ENCODE measurements at regions not wholly inside any gene's neighbourhood (a gene's known extent, or its start where the extent isn't known, plus 50 kb on each side); places are given as distances from the start of the nearest gene placed in this dataset.

- intact Hi-C loops (cut with DNase I; ENCODE audit: low total_unique reads): no loop called here
- TF ChIP-seq EP300 (IDR thresholded peaks at IDR 0.05; ENCODE audit: low read depth) (no peak), POLR2A (IDR thresholded peaks at IDR 0.05) (no peak), CTCF (IDR thresholded peaks at IDR 0.05) (no peak), POLR2AphosphoS5 (IDR thresholded peaks at IDR 0.05) (no peak)
Observed at GRCh38 chr3:29168696-29169095, 112.2 kb upstream of the RBMS3 start.

GRCh38 chr3:29169451-29169850, 111.4 kb upstream of the RBMS3 start:
- intact Hi-C loops (cut with DNase I; ENCODE audit: low total_unique reads) (no loop called here), in situ Hi-C loops (cut with MboI; ENCODE audit: low pct_ligation_motif_present in 1 of 4, low pct_unique_long_range_greater_than_20kb in 1 of 4, low sequenced_read_pairs in 3 of 4) (no loop called here)
- Histone ChIP-seq H3K27me3 (no peaks in the 10 kb centered on the region), H3K4me1 (peaks cover 0 to 17% (median 3%) of the 10 kb centered on the region in 4 donors), H3K36me3 (no peaks in the 10 kb centered on the region), H3K27ac (no peak overlapping the region), H3K9me3 (no peaks in the 10 kb centered on the region), H3K4me3 (no peak overlapping the region)
- TF ChIP-seq POLR2AphosphoS5 (IDR thresholded peaks at IDR 0.05): no peak
- DNase-seq: no peak
- 66 to 75% methylated on average over 3 of the region's 3 CpGs for WGBS, 2 donors (ENCODE audit: low coverage in 1 of 2)

More at GRCh38 chr3:29168696-29169095, 112.2 kb upstream of the RBMS3 start:
- no peak for DNase-seq
- H3K36me3 ChIP-seq: no peaks in the 10 kb centered on the region
- no peaks in the 10 kb centered on the region for H3K9me3 ChIP-seq
- H3K4me1 ChIP-seq: peaks cover 0 to 17% (median 3%) of the 10 kb centered on the region in 4 donors
- WGBS, 2 donors (ENCODE audit: low coverage in 1 of 2): 50 to 76% methylated on average over 1 of the region's 1 CpG
- no peak overlapping the region for H3K4me3 ChIP-seq
- in situ Hi-C loops (cut with MboI; ENCODE audit: low pct_ligation_motif_present in 1 of 4, low pct_unique_long_range_greater_than_20kb in 1 of 4, low sequenced_read_pairs in 3 of 4): no loop called here
- no peak overlapping the region for H3K27ac ChIP-seq
- H3K27me3 ChIP-seq: no peaks in the 10 kb centered on the region

GRCh38 chr3:29171043-29171990, 109.6 kb upstream of the RBMS3 start:
- DNase-seq: no peak
- 16 to 50% methylated on average over 1 to 6 of the region's 6 CpGs for WGBS, 2 donors (ENCODE audit: low coverage in 1 of 2)

GRCh38 chr3:29176501-29176900, 104.4 kb upstream of the RBMS3 start:
- Histone ChIP-seq H3K27me3 (no peaks in the 10 kb centered on the region), H3K4me3 (no peak overlapping the region), H3K9me3 (no peaks in the 10 kb centered on the region), H3K27ac (no peak overlapping the region), H3K36me3 (no peaks in the 10 kb centered on the region), H3K4me1 (peaks cover 0 to 16% (median 3%) of the 10 kb centered on the region in 4 donors)
- DNase-seq: no peak
- in situ Hi-C loops (cut with MboI; ENCODE audit: low pct_ligation_motif_present in 1 of 4, low pct_unique_long_range_greater_than_20kb in 1 of 4, low sequenced_read_pairs in 3 of 4): no loop called here
- WGBS, 2 donors (ENCODE audit: low coverage in 1 of 2): 41% methylated on average over 2 of the region's 2 CpGs; no CpG with 5 or more reads in 1 of the 2 donors
- TF ChIP-seq POLR2AphosphoS5 (IDR thresholded peaks at IDR 0.05) (no peak), POLR2A (IDR thresholded peaks at IDR 0.05) (no peak), CTCF (IDR thresholded peaks at IDR 0.05) (no peak), EP300 (IDR thresholded peaks at IDR 0.05; ENCODE audit: low read depth) (no peak)
- intact Hi-C loops (cut with DNase I; ENCODE audit: low total_unique reads): no loop called here

More at GRCh38 chr3:29171043-29171990, 109.6 kb upstream of the RBMS3 start:
- peak overlapping the region in 3 of 4 donors; percentile 35 to 45 (median 35) for H3K27ac ChIP-seq
- no peaks in the 10 kb centered on the region for H3K9me3 ChIP-seq
- H3K4me1 ChIP-seq: peaks cover 0 to 22% (median 3%) of the 10 kb centered on the region in 4 donors
- in situ Hi-C loops (cut with MboI; ENCODE audit: low pct_ligation_motif_present in 1 of 4, low pct_unique_long_range_greater_than_20kb in 1 of 4, low sequenced_read_pairs in 3 of 4) (no loop called here), intact Hi-C loops (cut with DNase I; ENCODE audit: low total_unique reads) (no loop called here)
- no peaks in the 10 kb centered on the region for H3K27me3 ChIP-seq
- H3K36me3 ChIP-seq: no peaks in the 10 kb centered on the region
- TF ChIP-seq POLR2A (IDR thresholded peaks at IDR 0.05) (no peak), EP300 (IDR thresholded peaks at IDR 0.05; ENCODE audit: low read depth) (no peak), POLR2AphosphoS5 (IDR thresholded peaks at IDR 0.05) (no peak), CTCF (IDR thresholded peaks at IDR 0.05) (no peak)
- no peak overlapping the region for H3K4me3 ChIP-seq

Data from transverse colon (tissue), 4 donors.